ENCODE measurements at regions not wholly inside any gene's neighbourhood (a gene's known extent, or its start where the extent isn't known, plus 50 kb on each side); places are given as distances from the start of the nearest gene placed in this dataset.
A peak's percentile ranks its signal among the peaks of the same experiment; 100 is the strongest.

DNA sequence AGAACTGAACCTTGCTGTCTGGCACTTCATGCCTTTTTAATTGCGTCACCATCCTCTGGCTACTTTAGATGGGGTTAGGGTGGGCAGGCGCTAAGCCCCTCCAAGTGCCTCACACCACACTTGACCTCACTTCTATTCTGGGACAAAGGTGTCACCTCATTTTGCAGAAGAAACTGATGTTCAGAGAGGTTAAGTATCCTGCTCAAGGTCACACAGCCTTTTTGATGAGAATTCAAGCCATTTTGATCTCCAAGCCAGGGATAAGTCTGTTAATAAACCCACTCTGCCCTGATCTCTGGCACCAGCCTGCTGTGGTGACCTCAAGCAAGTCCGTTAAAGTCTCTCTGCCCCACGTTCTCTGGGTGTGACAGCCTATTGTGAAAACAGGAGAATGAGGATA is 58.8 kb upstream of the PRR23C start:
- POLR2A ChIA-PET = no interaction called here
- intact Hi-C loops (cut with micrococcal nuclease) (no loop called here), in situ Hi-C loops (cut with MboI) (loop anchor here (5.0 kb wide), 1 partner anchor 229 kb away; no protein-coding TSS in a partner anchor)
- no peak overlapping the region for H2AFZ ChIP-seq (ENCODE audit: low read depth, low read length)
- no peak overlapping the region for H3K27ac ChIP-seq (ENCODE audit: extremely low read depth, low read depth, low read length)
- H3K4me1 ChIP-seq (replicated peaks in 1 of 2; ENCODE audit: control insufficient read depth in 2 of 2, insufficient read depth in 2 of 2, low read length in 2 of 2) = no peaks in the 10 kb centered on the region
- no TSS peak for BruUV-seq (replicated peaks)
- H4K20me1 ChIP-seq (replicated peaks; ENCODE audit: control insufficient read depth, insufficient read depth, low read length) = no peaks in the 10 kb centered on the region
- no peak overlapping the region for H3K4me2 ChIP-seq (ENCODE audit: insufficient read depth, low read length)
- no peaks in the 10 kb centered on the region for H3K36me3 ChIP-seq (ENCODE audit: control insufficient read depth, insufficient read depth, low read length)
- no peaks in the 10 kb centered on the region for H3K9me3 ChIP-seq (replicated peaks; ENCODE audit: control insufficient read depth, insufficient read depth, low read depth, low read length)
- H3K4me3 ChIP-seq = no peak overlapping the region
- no peaks in the 10 kb centered on the region for H3K79me2 ChIP-seq (ENCODE audit: control insufficient read depth, insufficient read depth, low read length)
- FAIRE-seq = no peak
- no peak for DNase-seq (ENCODE audit: extremely low read depth in 1 of 4, low spot score in 3 of 4)
- no peak overlapping the region for H3K9ac ChIP-seq (ENCODE audit: insufficient read depth in 1 of 2, low read depth in 2 of 2, low read length in 2 of 2)
- peaks cover 5% of the 10 kb centered on the region for H3K9me1 ChIP-seq (ENCODE audit: control insufficient read depth, insufficient read depth, low read length)
- peaks cover 0 to 6% of the 10 kb centered on the region in 2 experiments; a peak in 2 of 5 replicates for H3K27me3 ChIP-seq (ENCODE audit: control insufficient read depth in 2 of 2, insufficient read depth in 2 of 2, low read length in 2 of 2)
- 15% methylated on average over 4 of the region's 4 CpGs for WGBS (ENCODE audit: insufficient coverage, low coverage, missing lambda C conversion rate)
- CTCF ChIA-PET (ENCODE audit: low intra/inter-chr PET ratio) = no interaction called here
- no peak for ATAC-seq
- TF ChIP-seq MAFF (IDR thresholded peaks at IDR 0.05; ENCODE audit: low read length) (no peak), RBM25 (IDR thresholded peaks at IDR 0.05; ENCODE audit: low read depth, low read length, severe bottlenecking) (peak; percentile 84), ZFP36 (IDR thresholded peaks at IDR 0.05; ENCODE audit: low read depth, low read length, partially characterized antibody) (peak; percentile 73), BCOR (IDR thresholded peaks at IDR 0.05) (peak; percentile 37; the same call in 1 of the 2 replicates)

DNA sequence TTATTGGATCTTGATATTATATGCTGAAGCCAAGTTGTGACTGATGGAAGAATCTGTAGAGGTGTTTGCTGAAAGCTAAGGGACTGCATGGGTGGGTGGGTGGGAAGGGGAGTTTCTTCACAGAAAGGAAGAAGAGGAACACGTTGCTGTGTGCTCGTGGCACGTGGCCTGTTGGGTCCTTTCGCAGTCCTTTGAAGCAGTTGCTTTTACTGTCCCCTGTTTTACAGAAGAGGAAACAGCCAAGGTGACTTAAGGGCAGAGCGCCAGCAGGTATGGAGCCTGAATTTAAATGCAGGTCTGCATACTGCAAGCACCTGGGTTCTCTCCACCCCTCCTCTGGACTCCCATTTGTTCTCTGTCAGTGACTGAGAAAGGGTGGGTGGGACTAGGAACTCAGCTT is 59.4 kb upstream of the PRR23C start:
- no peak overlapping the region for H3K27ac ChIP-seq (ENCODE audit: extremely low read depth, low read depth, low read length)
- ChIA-PET CTCF (ENCODE audit: low intra/inter-chr PET ratio) (no interaction called here), POLR2A (no interaction called here)
- no peaks in the 10 kb centered on the region for H4K20me1 ChIP-seq (replicated peaks; ENCODE audit: control insufficient read depth, insufficient read depth, low read length)
- no peak overlapping the region for H3K9ac ChIP-seq (ENCODE audit: insufficient read depth in 1 of 2, low read depth in 2 of 2, low read length in 2 of 2)
- H3K36me3 ChIP-seq (ENCODE audit: control insufficient read depth, insufficient read depth, low read length) = no peaks in the 10 kb centered on the region
- intact Hi-C loops (cut with micrococcal nuclease) (no loop called here), in situ Hi-C loops (cut with MboI) (loop anchor here (5.0 kb wide), 1 partner anchor 228 kb away; no protein-coding TSS in a partner anchor)
- 17% methylated on average over 1 of the region's 5 CpGs for WGBS (ENCODE audit: insufficient coverage, low coverage, missing lambda C conversion rate)
- H3K9me1 ChIP-seq (ENCODE audit: control insufficient read depth, insufficient read depth, low read length) = peaks cover 5% of the 10 kb centered on the region
- no peak overlapping the region for H3K4me2 ChIP-seq (ENCODE audit: insufficient read depth, low read length)
- ATAC-seq (no peak), FAIRE-seq (no peak), DNase-seq (ENCODE audit: extremely low read depth in 1 of 4, low spot score in 3 of 4) (no peak)
- H3K27me3 ChIP-seq (ENCODE audit: control insufficient read depth in 2 of 2, insufficient read depth in 2 of 2, low read length in 2 of 2) = peaks cover 0 to 6% of the 10 kb centered on the region in 2 experiments; a peak in 2 of 5 replicates
- no peak overlapping the region for H3K4me3 ChIP-seq
- H3K9me3 ChIP-seq (replicated peaks; ENCODE audit: control insufficient read depth, insufficient read depth, low read depth, low read length) = no peaks in the 10 kb centered on the region
- H3K79me2 ChIP-seq (ENCODE audit: control insufficient read depth, insufficient read depth, low read length) = no peaks in the 10 kb centered on the region
- no peaks in the 10 kb centered on the region for H3K4me1 ChIP-seq (replicated peaks in 1 of 2; ENCODE audit: control insufficient read depth in 2 of 2, insufficient read depth in 2 of 2, low read length in 2 of 2)
- H2AFZ ChIP-seq (ENCODE audit: low read depth, low read length) = no peak overlapping the region
- TF ChIP-seq ETV5 (CRISPR knock-in tag; IDR thresholded peaks at IDR 0.05; ENCODE audit: low read depth) = no peak
- TF ChIP-seq KHSRP (IDR thresholded peaks at IDR 0.05) = no peak
- TF ChIP-seq NCOA1 (IDR thresholded peaks at IDR 0.05; ENCODE audit: low read depth) = no peak
- no peak for TF ChIP-seq ZNF785 (CRISPR knock-in tag; IDR thresholded peaks at IDR 0.05)
- no peak for TF ChIP-seq TAF15 (IDR thresholded peaks at IDR 0.05; ENCODE audit: low read depth, low read length)
- BruUV-seq (replicated peaks) = no TSS peak
